ENCODE measurements at regions not wholly inside any gene's neighbourhood (a gene's known extent, or its start where the extent isn't known, plus 50 kb on each side); places are given as distances from the start of the nearest gene placed in this dataset.

DNA sequence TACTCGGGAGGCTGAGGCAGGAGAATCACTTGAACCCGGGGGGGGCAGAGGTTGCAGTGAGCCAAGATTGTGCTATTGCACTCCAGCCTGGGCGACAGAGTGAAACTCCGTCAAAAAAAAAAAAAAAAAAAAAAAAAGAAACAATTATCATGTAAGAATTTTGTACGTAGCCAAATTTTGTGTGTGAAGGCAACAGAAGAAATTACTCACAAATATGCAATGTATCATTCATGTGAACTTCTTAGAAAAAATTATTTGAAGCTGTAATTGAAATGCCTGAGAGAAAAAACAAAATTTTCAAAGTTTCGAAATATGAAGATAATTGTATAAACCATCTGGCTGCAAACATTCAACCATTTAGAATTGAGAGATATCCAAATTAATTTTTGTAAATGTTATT, 204.8 kb upstream of the PARD3B start:
- TF ChIP-seq, protein P1, sequence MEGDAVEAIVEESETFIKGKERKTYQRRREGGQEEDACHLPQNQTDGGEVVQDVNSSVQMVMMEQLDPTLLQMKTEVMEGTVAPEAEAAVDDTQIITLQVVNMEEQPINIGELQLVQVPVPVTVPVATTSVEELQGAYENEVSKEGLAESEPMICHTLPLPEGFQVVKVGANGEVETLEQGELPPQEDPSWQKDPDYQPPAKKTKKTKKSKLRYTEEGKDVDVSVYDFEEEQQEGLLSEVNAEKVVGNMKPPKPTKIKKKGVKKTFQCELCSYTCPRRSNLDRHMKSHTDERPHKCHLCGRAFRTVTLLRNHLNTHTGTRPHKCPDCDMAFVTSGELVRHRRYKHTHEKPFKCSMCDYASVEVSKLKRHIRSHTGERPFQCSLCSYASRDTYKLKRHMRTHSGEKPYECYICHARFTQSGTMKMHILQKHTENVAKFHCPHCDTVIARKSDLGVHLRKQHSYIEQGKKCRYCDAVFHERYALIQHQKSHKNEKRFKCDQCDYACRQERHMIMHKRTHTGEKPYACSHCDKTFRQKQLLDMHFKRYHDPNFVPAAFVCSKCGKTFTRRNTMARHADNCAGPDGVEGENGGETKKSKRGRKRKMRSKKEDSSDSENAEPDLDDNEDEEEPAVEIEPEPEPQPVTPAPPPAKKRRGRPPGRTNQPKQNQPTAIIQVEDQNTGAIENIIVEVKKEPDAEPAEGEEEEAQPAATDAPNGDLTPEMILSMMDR (conservative IDR thresholded peaks at IDR 0.05; ENCODE audit: low read length), result no peak
- H3K4me3 ChIP-seq (ENCODE audit: low read length), result peak overlapping the region; percentile 29
- peak; percentile 79 for DNase-seq (ENCODE audit: low read depth)

DNA sequence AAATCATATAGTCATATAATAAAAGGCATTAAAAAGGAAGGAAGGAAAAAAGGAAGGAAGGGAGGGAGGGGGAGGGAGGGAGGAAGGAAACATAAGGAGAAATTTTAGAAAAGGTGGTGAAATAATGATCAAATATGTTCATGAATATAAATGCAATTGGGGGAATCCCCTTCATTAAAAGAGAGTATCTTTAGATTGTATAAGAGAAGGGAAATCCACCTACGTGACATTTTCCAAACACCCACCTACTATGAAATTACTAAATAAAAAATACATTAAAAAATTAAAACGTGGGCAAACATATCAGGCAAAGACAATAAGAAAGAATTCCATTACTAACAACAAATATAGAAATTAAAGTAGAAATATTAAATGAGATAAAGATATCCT, 203.4 kb upstream of the PARD3B start:
- H3K4me3 ChIP-seq (ENCODE audit: low read length), result no peak overlapping the region
- no peak for DNase-seq (ENCODE audit: low read depth)
- TF ChIP-seq, protein P1 (conservative IDR thresholded peaks at IDR 0.05; ENCODE audit: low read length), result no peak

DNA sequence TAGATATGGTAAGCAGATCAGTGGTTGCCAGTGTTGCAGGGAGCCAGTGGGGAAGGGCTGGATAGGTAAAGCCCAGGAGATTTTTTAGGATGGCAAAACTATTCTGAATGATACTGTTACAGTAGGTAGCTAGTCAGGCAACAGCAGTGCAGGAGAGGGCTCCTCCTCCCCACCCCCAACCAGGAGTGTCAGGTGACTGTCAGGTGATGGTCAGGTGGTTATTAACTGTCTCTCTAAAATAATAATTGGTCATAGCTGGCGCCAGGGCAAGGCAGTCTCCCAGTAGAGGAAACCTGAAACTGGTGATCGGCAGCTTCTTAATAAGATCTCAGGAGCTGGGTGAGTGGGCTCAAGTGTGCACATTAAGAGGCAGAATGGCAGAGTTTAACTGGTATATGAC, 201.6 kb upstream of the PARD3B start:
- TF ChIP-seq, protein P1 (conservative IDR thresholded peaks at IDR 0.05; ENCODE audit: low read length), result no peak
- no peak overlapping the region for H3K4me3 ChIP-seq (ENCODE audit: low read length)
- DNase-seq (ENCODE audit: low read depth), result no peak

- DNase-seq (ENCODE audit: low read depth), result no peak
- TF ChIP-seq, protein P1 (conservative IDR thresholded peaks at IDR 0.05; ENCODE audit: low read length), result no peak
These were observed 201.2 kb upstream of the PARD3B start for GRCh38 chr2:204344119-204344518.

GRCh38 chr2:204346906-204347305, 198.4 kb upstream of the PARD3B start:
- TF ChIP-seq, protein P1 (conservative IDR thresholded peaks at IDR 0.05; ENCODE audit: low read length), result no peak
- no peak overlapping the region for H3K4me3 ChIP-seq (ENCODE audit: low read length)
- DNase-seq (ENCODE audit: low read depth), result no peak

More at GRCh38 chr2:204344119-204344518, 201.2 kb upstream of the PARD3B start:
- H3K4me3 ChIP-seq (ENCODE audit: low read length), result no peak overlapping the region

- DNase-seq (ENCODE audit: low read depth), result peak; percentile 86
These were observed 191.5 kb upstream of the PARD3B start for GRCh38 chr2:204353823-204354222.

DNA sequence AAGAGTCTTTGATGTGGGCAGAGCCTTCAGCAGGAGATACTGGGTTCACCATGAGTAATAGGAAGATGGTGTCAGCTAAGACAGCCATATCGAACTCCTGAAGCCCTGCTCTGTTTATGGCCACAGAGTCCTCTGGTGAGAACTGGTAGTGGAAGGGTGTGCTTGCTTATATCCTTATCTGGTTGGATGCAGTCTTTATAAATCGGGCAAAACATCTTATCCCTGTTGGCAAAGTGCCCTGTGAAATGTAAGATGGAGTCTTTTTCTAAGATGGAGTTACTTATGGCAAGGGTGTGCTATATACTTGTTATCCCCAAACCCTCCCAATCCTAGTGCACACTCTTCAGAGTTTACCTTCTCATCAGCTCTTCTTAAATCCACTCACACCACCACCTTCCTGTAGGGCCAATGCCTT, 190.8 kb upstream of the PARD3B start:
- TF ChIP-seq, protein P1 (conservative IDR thresholded peaks at IDR 0.05; ENCODE audit: low read length), result no peak
- no peak overlapping the region for H3K4me3 ChIP-seq (ENCODE audit: low read length)
- peak; percentile 5 for DNase-seq (ENCODE audit: low read depth)

More at GRCh38 chr2:204353823-204354222, 191.5 kb upstream of the PARD3B start:
- H3K4me3 ChIP-seq (ENCODE audit: low read length), result no peak overlapping the region
- TF ChIP-seq, protein P1 (conservative IDR thresholded peaks at IDR 0.05; ENCODE audit: low read length), result no peak

All from AG10803 (cell line).